Stimulated activated naive CD8-positive, alpha-beta T cell treated with anti-CD3 and anti-CD28 coated beads, Interleukin-15, amount 100 ng/mL, for 72 hours (primary cell): ENCODE measurements at regions not wholly inside any gene's neighbourhood (a gene's known extent, or its start where the extent isn't known, plus 50 kb on each side); places are given as distances from the start of the nearest gene placed in this dataset.

Experiments used
- ATAC-seq: fragments of 150-1000 bp; cut with Tn5 transposase; 2 replicates; pipeline ENCODE4 v1.10.0; 2021; ENCODE audit warnings: mild to moderate bottlenecking, moderate library complexity
- DNase-seq, 2 donors: peaks; one replicate each; pipeline ENCODE4 v3.0.0; 2021 to 2022
- H3K27ac Mint-ChIP-seq, 2 donors: one replicate each; pipeline ENCODE4 v1.8.0; 2022; ENCODE audit warnings: mild to moderate bottlenecking in 2 of 2, mixed read lengths in 2 of 2, moderate library complexity in 2 of 2
- H3K27me3 Mint-ChIP-seq: one replicate; pipeline ENCODE4 v1.8.0; 2022; ENCODE audit warnings: mixed read lengths
- H3K4me1 Mint-ChIP-seq: one replicate; pipeline ENCODE4 v1.8.0; 2022; ENCODE audit warnings: mild to moderate bottlenecking, mixed read lengths
- H3K4me3 Mint-ChIP-seq, 2 donors: one replicate each; pipeline ENCODE4 v1.8.0; 2022; ENCODE audit warnings: mild to moderate bottlenecking in 2 of 2, mixed read lengths in 2 of 2, moderate library complexity in 1 of 2
- H3K9me3 Mint-ChIP-seq, 2 donors: one replicate each; pipeline ENCODE4 v1.8.0; 2022; ENCODE audit warnings: mixed read lengths in 2 of 2

GRCh38 chr6:43968110-43968965 lies 158.9 kb downstream of the MRPL14 start:
- ATAC-seq (no peak), DNase-seq (no peak)
- Mint-ChIP-seq H3K4me1 (no peaks in the 10 kb centered on the region), H3K9me3 (no peaks in the 10 kb centered on the region), H3K27ac (no peak overlapping the region), H3K4me3 (no peak overlapping the region), H3K27me3 (no peaks in the 10 kb centered on the region)

- DNase-seq (no peak), ATAC-seq (no peak)
- no peaks in the 10 kb centered on the region for H3K27me3 Mint-ChIP-seq
- no peaks in the 10 kb centered on the region for H3K4me1 Mint-ChIP-seq
- no peak overlapping the region for H3K4me3 Mint-ChIP-seq
- no peaks in the 10 kb centered on the region for H3K9me3 Mint-ChIP-seq
- H3K27ac Mint-ChIP-seq: no peak overlapping the region
Observed at GRCh38 chr6:43967719-43968091, 159.5 kb downstream of the MRPL14 start.

GRCh38 chr6:43966853-43967718 lies 160.2 kb downstream of the MRPL14 start:
- no peak for DNase-seq
- Mint-ChIP-seq H3K4me3 (no peak overlapping the region), H3K27me3 (no peaks in the 10 kb centered on the region), H3K4me1 (no peaks in the 10 kb centered on the region), H3K27ac (no peak overlapping the region), H3K9me3 (no peaks in the 10 kb centered on the region)
- no peak for ATAC-seq

GRCh38 chr6:43966374-43966658 lies 160.9 kb downstream of the MRPL14 start:
- no peak overlapping the region for H3K4me3 Mint-ChIP-seq
- no peaks in the 10 kb centered on the region for H3K4me1 Mint-ChIP-seq
- ATAC-seq (no peak), DNase-seq (no peak)
- no peaks in the 10 kb centered on the region for H3K9me3 Mint-ChIP-seq
- H3K27me3 Mint-ChIP-seq: peaks cover 7% of the 10 kb centered on the region
- no peak overlapping the region for H3K27ac Mint-ChIP-seq

GRCh38 chr6:43965628-43966373 lies 161.5 kb downstream of the MRPL14 start:
- Mint-ChIP-seq H3K4me3 (no peak overlapping the region), H3K4me1 (no peaks in the 10 kb centered on the region), H3K27ac (no peak overlapping the region), H3K27me3 (peaks cover 12% of the 10 kb centered on the region), H3K9me3 (no peaks in the 10 kb centered on the region)
- no peak for ATAC-seq
- no peak for DNase-seq

GRCh38 chr6:43964659-43965570 lies 162.3 kb downstream of the MRPL14 start:
- no peak for DNase-seq
- no peak for ATAC-seq
- Mint-ChIP-seq H3K9me3 (no peaks in the 10 kb centered on the region), H3K27ac (no peak overlapping the region), H3K27me3 (peaks cover 15% of the 10 kb centered on the region), H3K4me1 (no peaks in the 10 kb centered on the region), H3K4me3 (no peak overlapping the region)

- no peaks in the 10 kb centered on the region for H3K9me3 Mint-ChIP-seq
- H3K4me1 Mint-ChIP-seq: no peaks in the 10 kb centered on the region
- H3K4me3 Mint-ChIP-seq: no peak overlapping the region
- peaks cover 15% of the 10 kb centered on the region for H3K27me3 Mint-ChIP-seq
- no peak overlapping the region for H3K27ac Mint-ChIP-seq
- DNase-seq (no peak), ATAC-seq (no peak)
Observed at GRCh38 chr6:43963877-43964658, 163.2 kb downstream of the MRPL14 start.

- ATAC-seq: no peak
- H3K4me1 Mint-ChIP-seq: no peaks in the 10 kb centered on the region
- no peak for DNase-seq
- H3K27me3 Mint-ChIP-seq: peaks cover 21% of the 10 kb centered on the region
- no peak overlapping the region for H3K27ac Mint-ChIP-seq
- no peaks in the 10 kb centered on the region for H3K9me3 Mint-ChIP-seq
- H3K4me3 Mint-ChIP-seq: no peak overlapping the region
Observed at GRCh38 chr6:43963203-43963602, 164.0 kb downstream of the MRPL14 start.

GRCh38 chr6:43962458-43962857 lies 164.8 kb downstream of the MRPL14 start:
- Mint-ChIP-seq H3K27me3 (peaks cover 28% of the 10 kb centered on the region), H3K4me1 (no peaks in the 10 kb centered on the region), H3K9me3 (no peaks in the 10 kb centered on the region), H3K27ac (no peak overlapping the region), H3K4me3 (no peak overlapping the region)
- no peak for ATAC-seq
- DNase-seq: no peak

GRCh38 chr6:43957273-43957672 lies 170.0 kb downstream of the MRPL14 start:
- DNase-seq: no peak
- no peak overlapping the region for H3K4me3 Mint-ChIP-seq
- no peak overlapping the region for H3K27ac Mint-ChIP-seq
- peaks cover 5 to 7% of the 10 kb centered on the region in 2 donors for H3K9me3 Mint-ChIP-seq
- no peaks in the 10 kb centered on the region for H3K4me1 Mint-ChIP-seq
- peaks cover 37% of the 10 kb centered on the region for H3K27me3 Mint-ChIP-seq
- ATAC-seq: no peak

- Mint-ChIP-seq H3K27ac (no peak overlapping the region), H3K27me3 (peaks cover 32% of the 10 kb centered on the region), H3K4me1 (no peaks in the 10 kb centered on the region), H3K9me3 (peaks cover 5 to 7% of the 10 kb centered on the region in 2 donors), H3K4me3 (no peak overlapping the region)
- ATAC-seq (no peak), DNase-seq (no peak)
Observed at GRCh38 chr6:43956478-43956877, 170.8 kb downstream of the MRPL14 start.

GRCh38 chr6:43954311-43955131 lies 172.7 kb downstream of the MRPL14 start:
- ATAC-seq (no peak), DNase-seq (no peak)
- Mint-ChIP-seq H3K4me1 (no peaks in the 10 kb centered on the region), H3K27ac (no peak overlapping the region), H3K9me3 (peaks cover 5 to 7% of the 10 kb centered on the region in 2 donors), H3K4me3 (no peak overlapping the region), H3K27me3 (peaks cover 22% of the 10 kb centered on the region)

GRCh38 chr6:43953794-43954310 lies 173.4 kb downstream of the MRPL14 start:
- no peaks in the 10 kb centered on the region for H3K4me1 Mint-ChIP-seq
- DNase-seq (no peak), ATAC-seq (no peak)
- no peak overlapping the region for H3K4me3 Mint-ChIP-seq
- H3K9me3 Mint-ChIP-seq: peaks cover 5 to 7% of the 10 kb centered on the region in 2 donors
- peaks cover 22% of the 10 kb centered on the region for H3K27me3 Mint-ChIP-seq
- H3K27ac Mint-ChIP-seq: no peak overlapping the region
